ENCODE measurements at regions not wholly inside any gene's neighbourhood (a gene's known extent, or its start where the extent isn't known, plus 50 kb on each side); places are given as distances from the start of the nearest gene placed in this dataset.

- TF ChIP-seq CTCF (IDR thresholded peaks at IDR 0.05) (no peak), ZFX (IDR thresholded peaks at IDR 0.05; ENCODE audit: borderline replicate concordance) (no peak)
Measured at GRCh38 chr12:40505327-40505726, 186.9 kb upstream of the CNTN1 start.

Measured in 22Rv1 (cell line).